ENCODE measurements at regions not wholly inside any gene's neighbourhood (a gene's known extent, or its start where the extent isn't known, plus 50 kb on each side); places are given as distances from the start of the nearest gene placed in this dataset.

GRCh38 chr10:128936392-128936791 lies 530.6 kb upstream of the MGMT start:
- no peak for DNase-seq
- no peak overlapping the region for H3K4me2 ChIP-seq (ENCODE audit: insufficient read depth, low read length)
- H3K9me3 ChIP-seq (ENCODE audit: insufficient read depth, low read length, severe bottlenecking), result no peaks in the 10 kb centered on the region
- H3K79me2 ChIP-seq (ENCODE audit: insufficient read depth, low read length), result no peaks in the 10 kb centered on the region
- H3K27me3 ChIP-seq (ENCODE audit: insufficient read depth, low read length, poor library complexity), result no peaks in the 10 kb centered on the region
- H2AFZ ChIP-seq (ENCODE audit: low read depth, low read length), result no peak overlapping the region
- no peaks in the 10 kb centered on the region for H3K36me3 ChIP-seq (ENCODE audit: insufficient read depth, low read length)
- no peaks in the 10 kb centered on the region for H4K20me1 ChIP-seq (ENCODE audit: insufficient read depth, low read length)
- no peak overlapping the region for H3K9ac ChIP-seq (ENCODE audit: low read depth, low read length)
- TF ChIP-seq EZH2 (IDR thresholded peaks at IDR 0.05; ENCODE audit: borderline replicate concordance, low read depth, low read length, severe bottlenecking) (no peak), CTCF (IDR thresholded peaks at IDR 0.05; ENCODE audit: borderline replicate concordance, extremely low read depth, low read length, poor library complexity, severe bottlenecking) (no peak)
- H3K4me1 ChIP-seq (ENCODE audit: insufficient read depth, low read length), result peaks cover 36% of the 10 kb centered on the region
- no peak overlapping the region for H3K27ac ChIP-seq (ENCODE audit: low read length)
- no peak overlapping the region for H3K4me3 ChIP-seq (ENCODE audit: low read depth in 1 of 2, low read length in 2 of 2)
- ATAC-seq (ENCODE audit: insufficient read depth, low read depth), result no peak

GRCh38 chr10:128938558-128938957 lies 528.5 kb upstream of the MGMT start:
- H3K27ac ChIP-seq (ENCODE audit: low read length), result no peak overlapping the region
- no peak overlapping the region for H2AFZ ChIP-seq (ENCODE audit: low read depth, low read length)
- ATAC-seq (ENCODE audit: insufficient read depth, low read depth), result no peak
- H3K79me2 ChIP-seq (ENCODE audit: insufficient read depth, low read length), result no peaks in the 10 kb centered on the region
- TF ChIP-seq CTCF (IDR thresholded peaks at IDR 0.05; ENCODE audit: borderline replicate concordance, extremely low read depth, low read length, poor library complexity, severe bottlenecking) (no peak), EZH2 (IDR thresholded peaks at IDR 0.05; ENCODE audit: borderline replicate concordance, low read depth, low read length, severe bottlenecking) (no peak)
- H3K4me2 ChIP-seq (ENCODE audit: insufficient read depth, low read length), result no peak overlapping the region
- no peak overlapping the region for H3K4me3 ChIP-seq (ENCODE audit: low read depth in 1 of 2, low read length in 2 of 2)
- no peak for DNase-seq
- H3K9me3 ChIP-seq (ENCODE audit: insufficient read depth, low read length, severe bottlenecking), result no peaks in the 10 kb centered on the region
- no peak overlapping the region for H3K9ac ChIP-seq (ENCODE audit: low read depth, low read length)
- H4K20me1 ChIP-seq (ENCODE audit: insufficient read depth, low read length), result no peaks in the 10 kb centered on the region
- no peaks in the 10 kb centered on the region for H3K27me3 ChIP-seq (ENCODE audit: insufficient read depth, low read length, poor library complexity)
- H3K4me1 ChIP-seq (ENCODE audit: insufficient read depth, low read length), result peaks cover 33% of the 10 kb centered on the region
- no peaks in the 10 kb centered on the region for H3K36me3 ChIP-seq (ENCODE audit: insufficient read depth, low read length)

DNA sequence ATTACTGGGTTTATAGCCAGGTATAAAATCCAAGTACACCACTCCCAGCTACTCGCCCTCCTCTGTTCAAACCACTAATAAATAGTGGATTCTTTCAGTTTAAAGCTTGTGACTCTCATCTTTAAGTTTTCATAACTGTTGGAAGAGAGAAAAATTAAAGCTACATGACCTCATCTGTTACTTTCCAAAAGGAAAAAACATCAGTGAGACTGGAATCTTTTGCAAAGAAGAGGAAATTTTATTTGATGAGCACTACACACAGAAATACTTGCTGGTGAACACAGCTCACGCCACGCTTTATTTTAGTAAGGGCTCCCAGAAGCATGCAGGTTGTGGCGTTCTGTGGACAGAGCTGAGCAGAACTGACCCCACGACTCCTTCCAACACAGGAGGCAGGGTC lies 527.0 kb upstream of the MGMT start:
- ATAC-seq (ENCODE audit: insufficient read depth, low read depth) (no peak), DNase-seq (no peak)
- Histone ChIP-seq H3K9me3 (ENCODE audit: insufficient read depth, low read length, severe bottlenecking) (no peaks in the 10 kb centered on the region), H3K36me3 (ENCODE audit: insufficient read depth, low read length) (no peaks in the 10 kb centered on the region), H3K9ac (ENCODE audit: low read depth, low read length) (no peak overlapping the region), H3K4me3 (ENCODE audit: low read depth in 1 of 2, low read length in 2 of 2) (no peak overlapping the region), H3K79me2 (ENCODE audit: insufficient read depth, low read length) (no peaks in the 10 kb centered on the region), H2AFZ (ENCODE audit: low read depth, low read length) (no peak overlapping the region), H3K4me2 (ENCODE audit: insufficient read depth, low read length) (no peak overlapping the region), H3K4me1 (ENCODE audit: insufficient read depth, low read length) (peaks cover 17% of the 10 kb centered on the region), H3K27ac (ENCODE audit: low read length) (no peak overlapping the region), H3K27me3 (ENCODE audit: insufficient read depth, low read length, poor library complexity) (no peaks in the 10 kb centered on the region), H4K20me1 (ENCODE audit: insufficient read depth, low read length) (no peaks in the 10 kb centered on the region)
- TF ChIP-seq EZH2 (IDR thresholded peaks at IDR 0.05; ENCODE audit: borderline replicate concordance, low read depth, low read length, severe bottlenecking), result no peak
- no peak for TF ChIP-seq CTCF (IDR thresholded peaks at IDR 0.05; ENCODE audit: borderline replicate concordance, extremely low read depth, low read length, poor library complexity, severe bottlenecking)

DNA sequence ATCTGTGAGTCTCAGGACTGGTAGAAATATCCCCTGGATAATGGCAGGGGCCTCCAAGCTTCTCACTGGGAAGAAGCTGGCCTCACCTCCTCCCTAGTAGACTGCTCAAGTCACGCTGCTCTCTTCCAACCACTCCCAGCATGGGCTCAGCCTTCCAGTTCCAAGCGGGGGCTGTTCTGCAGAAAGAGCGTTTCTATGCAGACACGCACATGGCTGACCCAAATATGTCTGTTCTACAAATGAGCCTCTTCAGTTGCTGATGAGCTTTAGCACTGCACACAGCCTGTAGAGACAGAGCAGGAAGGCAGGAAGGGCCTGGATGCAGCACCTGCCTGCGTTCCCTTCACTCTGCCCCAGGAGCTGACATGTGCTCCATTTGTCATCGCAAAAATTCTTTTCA lies 523.9 kb upstream of the MGMT start:
- Histone ChIP-seq H3K9me3 (ENCODE audit: insufficient read depth, low read length, severe bottlenecking) (no peaks in the 10 kb centered on the region), H3K27ac (ENCODE audit: low read length) (no peak overlapping the region), H4K20me1 (ENCODE audit: insufficient read depth, low read length) (no peaks in the 10 kb centered on the region), H3K4me3 (ENCODE audit: low read depth in 1 of 2, low read length in 2 of 2) (no peak overlapping the region), H3K36me3 (ENCODE audit: insufficient read depth, low read length) (no peaks in the 10 kb centered on the region), H2AFZ (ENCODE audit: low read depth, low read length) (no peak overlapping the region), H3K79me2 (ENCODE audit: insufficient read depth, low read length) (no peaks in the 10 kb centered on the region), H3K4me2 (ENCODE audit: insufficient read depth, low read length) (no peak overlapping the region), H3K27me3 (ENCODE audit: insufficient read depth, low read length, poor library complexity) (no peaks in the 10 kb centered on the region), H3K9ac (ENCODE audit: low read depth, low read length) (no peak overlapping the region), H3K4me1 (ENCODE audit: insufficient read depth, low read length) (no peaks in the 10 kb centered on the region)
- no peak for ATAC-seq (ENCODE audit: insufficient read depth, low read depth)
- DNase-seq, result no peak
- TF ChIP-seq EZH2 (IDR thresholded peaks at IDR 0.05; ENCODE audit: borderline replicate concordance, low read depth, low read length, severe bottlenecking), result no peak
